GM23338 (cell line): ENCODE measurements at regions not wholly inside any gene's neighbourhood (a gene's known extent, or its start where the extent isn't known, plus 50 kb on each side); places are given as distances from the start of the nearest gene placed in this dataset.
A peak's percentile ranks its signal among the peaks of the same experiment; 100 is the strongest.

Source experiments
- ATAC-seq: fragments of 200-7000 bp; cut with Tn5 transposase; 3 replicates; pipeline ENCODE4 v1.9.1; 2020
- DNase-seq: peaks from one replicate; pipeline ENCODE4 v3.0.0-alpha.2; 2015; ENCODE audit warnings: low spot score
- H2AFZ ChIP-seq: fragments of 200-600 bp; sonication (generic); 2 replicates; pipeline ENCODE4 v1.8.0; 2016; ENCODE audit warnings: antibody characterized with exemption, mild to moderate bottlenecking, moderate library complexity
- H3F3A ChIP-seq: fragments of 200-600 bp; sonication (generic); replicated peaks from 2 replicates; pipeline ENCODE4 v1.8.0; 2017; ENCODE audit warnings: antibody characterized with exemption, mixed run types, low read depth
- H3K27ac ChIP-seq: fragments of 200-600 bp; sonication (generic); 2 replicates; pipeline ENCODE4 v1.6.1; 2016; ENCODE audit warnings: low read depth
- H3K27me3 ChIP-seq: fragments of 200-600 bp; sonication (generic); 2 replicates; pipeline ENCODE4 v1.8.0; 2016; ENCODE audit warnings: mild to moderate bottlenecking, mixed run types, moderate library complexity; ENCODE audit not compliant: insufficient read depth
- H3K36me3 ChIP-seq: fragments of 200-600 bp; sonication (generic); 2 replicates; pipeline ENCODE4 v1.8.0; 2016; ENCODE audit warnings: mild to moderate bottlenecking; ENCODE audit not compliant: insufficient read depth
- H3K4me1 ChIP-seq: fragments of 200-600 bp; sonication (generic); 2 replicates; pipeline ENCODE4 v1.8.0; 2016; ENCODE audit warnings: mild to moderate bottlenecking, moderate library complexity; ENCODE audit not compliant: insufficient read depth
- H3K4me2 ChIP-seq: fragments of 200-600 bp; sonication (generic); 2 replicates; pipeline ENCODE4 v1.7.1; 2017; ENCODE audit warnings: mixed run types
- H3K4me3 ChIP-seq: fragments of 200-600 bp; sonication (generic); 2 replicates; pipeline ENCODE4 v1.6.1; 2016; ENCODE audit warnings: mixed run types
- H3K79me2 ChIP-seq: fragments of 200-600 bp; sonication (generic); replicated peaks from 2 replicates; pipeline ENCODE4 v1.8.0; 2017; ENCODE audit warnings: mild to moderate bottlenecking; ENCODE audit not compliant: insufficient read depth
- H3K9me2 ChIP-seq: fragments of 200-600 bp; sonication (generic); 2 replicates; pipeline ENCODE4 v1.8.0; 2017; ENCODE audit not compliant: insufficient read depth
- H4K20me1 ChIP-seq: fragments of 200-600 bp; sonication (generic); replicated peaks from 2 replicates; pipeline ENCODE4 v1.8.0; 2017; ENCODE audit warnings: mild to moderate bottlenecking; ENCODE audit not compliant: insufficient read depth
- H3K27ac Mint-ChIP-seq: 2 replicates; pipeline ENCODE4 v1.8.0; 2020; ENCODE audit warnings: inconsistent platforms, mild to moderate bottlenecking, moderate library complexity, mixed read lengths
- H3K27me3 Mint-ChIP-seq: 3 replicates; pipeline ENCODE4 v1.8.0; 2022; ENCODE audit warnings: low read depth, mild to moderate bottlenecking, moderate library complexity, mixed read lengths, inconsistent platforms; ENCODE audit not compliant: insufficient read depth, poor library complexity
- H3K36me3 Mint-ChIP-seq: 3 replicates; pipeline ENCODE4 v1.8.0; 2021; ENCODE audit warnings: low read depth, mild to moderate bottlenecking, inconsistent platforms, moderate library complexity, mixed read lengths
- H3K4me1 Mint-ChIP-seq: 3 replicates; pipeline ENCODE4 v1.8.0; 2020; ENCODE audit warnings: mild to moderate bottlenecking, inconsistent platforms, mixed read lengths
- H3K4me3 Mint-ChIP-seq: 3 replicates; pipeline ENCODE4 v1.8.0; 2021; ENCODE audit warnings: moderate library complexity, mild to moderate bottlenecking, inconsistent platforms, mixed read lengths
- H3K9me3 Mint-ChIP-seq: 3 replicates; pipeline ENCODE4 v1.8.0; 2020; ENCODE audit warnings: moderate library complexity, mild to moderate bottlenecking, inconsistent platforms, mixed read lengths
- EZH2 ChIP-seq: fragments of 200-600 bp; sonication (generic); IDR thresholded peaks from one replicate; pipeline ENCODE4 v1.8.0; 2017; ENCODE audit warnings: antibody characterized with exemption, mild to moderate bottlenecking, low read depth; ENCODE audit not compliant: unreplicated experiment
- ZNF331 ChIP-seq: fragments of 250-450 bp; sonication (Bioruptor Pico); IDR thresholded peaks from 2 replicates; pipeline ENCODE4 v1.5.0; 2020; ENCODE audit warnings: low read depth, mild to moderate bottlenecking, moderate library complexity
- TF ChIP-seq, protein P1 (sequence below): fragments of 250-450 bp; sonication (Bioruptor Pico); IDR thresholded peaks from 2 replicates; pipeline ENCODE4 v1.5.0; 2020; ENCODE audit warnings: mild to moderate bottlenecking, moderate library complexity
- TF ChIP-seq, protein P2 (sequence below), 2 experiments: fragments of 200-600 bp in 1 of 2; sonication (generic) in 1 of 2; conservative IDR thresholded peaks; 2 replicates each; pipeline versions ENCODE4 v1.5.1 to v1.6.1; 2016 to 2017; ENCODE audit warnings: antibody characterized with exemption in 2 of 2, low read depth in 2 of 2, mild to moderate bottlenecking in 2 of 2, moderate library complexity in 1 of 2
- TF ChIP-seq, protein P3 (sequence below): IDR thresholded peaks from one replicate; pipeline ENCODE4 v1.6.1; 2018; ENCODE audit warnings: antibody characterized with exemption; ENCODE audit not compliant: unreplicated experiment

DNA sequence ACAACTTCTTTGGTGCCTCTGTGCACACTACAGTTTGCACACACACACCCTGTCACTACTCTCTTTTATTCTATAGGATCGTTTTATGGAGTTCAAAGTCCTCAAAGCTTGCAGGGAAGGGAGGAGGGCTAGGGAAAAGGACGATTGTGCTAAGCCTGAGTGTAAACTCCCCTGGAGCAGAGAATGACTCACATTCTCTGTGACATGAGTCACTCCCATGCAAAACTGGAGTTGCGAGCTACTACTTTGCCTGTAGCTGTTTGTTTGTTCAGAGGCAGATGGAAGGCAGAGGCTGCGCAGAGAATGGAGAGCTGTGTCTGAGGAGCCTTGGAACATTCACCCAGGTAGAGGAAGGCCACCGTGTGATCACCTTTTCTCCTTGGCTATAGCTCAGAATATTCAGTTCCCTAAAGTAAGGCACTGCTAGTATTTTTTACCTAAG lies 80.5 kb upstream of the MBNL2 start (continued):
- TF ChIP-seq, protein P1, sequence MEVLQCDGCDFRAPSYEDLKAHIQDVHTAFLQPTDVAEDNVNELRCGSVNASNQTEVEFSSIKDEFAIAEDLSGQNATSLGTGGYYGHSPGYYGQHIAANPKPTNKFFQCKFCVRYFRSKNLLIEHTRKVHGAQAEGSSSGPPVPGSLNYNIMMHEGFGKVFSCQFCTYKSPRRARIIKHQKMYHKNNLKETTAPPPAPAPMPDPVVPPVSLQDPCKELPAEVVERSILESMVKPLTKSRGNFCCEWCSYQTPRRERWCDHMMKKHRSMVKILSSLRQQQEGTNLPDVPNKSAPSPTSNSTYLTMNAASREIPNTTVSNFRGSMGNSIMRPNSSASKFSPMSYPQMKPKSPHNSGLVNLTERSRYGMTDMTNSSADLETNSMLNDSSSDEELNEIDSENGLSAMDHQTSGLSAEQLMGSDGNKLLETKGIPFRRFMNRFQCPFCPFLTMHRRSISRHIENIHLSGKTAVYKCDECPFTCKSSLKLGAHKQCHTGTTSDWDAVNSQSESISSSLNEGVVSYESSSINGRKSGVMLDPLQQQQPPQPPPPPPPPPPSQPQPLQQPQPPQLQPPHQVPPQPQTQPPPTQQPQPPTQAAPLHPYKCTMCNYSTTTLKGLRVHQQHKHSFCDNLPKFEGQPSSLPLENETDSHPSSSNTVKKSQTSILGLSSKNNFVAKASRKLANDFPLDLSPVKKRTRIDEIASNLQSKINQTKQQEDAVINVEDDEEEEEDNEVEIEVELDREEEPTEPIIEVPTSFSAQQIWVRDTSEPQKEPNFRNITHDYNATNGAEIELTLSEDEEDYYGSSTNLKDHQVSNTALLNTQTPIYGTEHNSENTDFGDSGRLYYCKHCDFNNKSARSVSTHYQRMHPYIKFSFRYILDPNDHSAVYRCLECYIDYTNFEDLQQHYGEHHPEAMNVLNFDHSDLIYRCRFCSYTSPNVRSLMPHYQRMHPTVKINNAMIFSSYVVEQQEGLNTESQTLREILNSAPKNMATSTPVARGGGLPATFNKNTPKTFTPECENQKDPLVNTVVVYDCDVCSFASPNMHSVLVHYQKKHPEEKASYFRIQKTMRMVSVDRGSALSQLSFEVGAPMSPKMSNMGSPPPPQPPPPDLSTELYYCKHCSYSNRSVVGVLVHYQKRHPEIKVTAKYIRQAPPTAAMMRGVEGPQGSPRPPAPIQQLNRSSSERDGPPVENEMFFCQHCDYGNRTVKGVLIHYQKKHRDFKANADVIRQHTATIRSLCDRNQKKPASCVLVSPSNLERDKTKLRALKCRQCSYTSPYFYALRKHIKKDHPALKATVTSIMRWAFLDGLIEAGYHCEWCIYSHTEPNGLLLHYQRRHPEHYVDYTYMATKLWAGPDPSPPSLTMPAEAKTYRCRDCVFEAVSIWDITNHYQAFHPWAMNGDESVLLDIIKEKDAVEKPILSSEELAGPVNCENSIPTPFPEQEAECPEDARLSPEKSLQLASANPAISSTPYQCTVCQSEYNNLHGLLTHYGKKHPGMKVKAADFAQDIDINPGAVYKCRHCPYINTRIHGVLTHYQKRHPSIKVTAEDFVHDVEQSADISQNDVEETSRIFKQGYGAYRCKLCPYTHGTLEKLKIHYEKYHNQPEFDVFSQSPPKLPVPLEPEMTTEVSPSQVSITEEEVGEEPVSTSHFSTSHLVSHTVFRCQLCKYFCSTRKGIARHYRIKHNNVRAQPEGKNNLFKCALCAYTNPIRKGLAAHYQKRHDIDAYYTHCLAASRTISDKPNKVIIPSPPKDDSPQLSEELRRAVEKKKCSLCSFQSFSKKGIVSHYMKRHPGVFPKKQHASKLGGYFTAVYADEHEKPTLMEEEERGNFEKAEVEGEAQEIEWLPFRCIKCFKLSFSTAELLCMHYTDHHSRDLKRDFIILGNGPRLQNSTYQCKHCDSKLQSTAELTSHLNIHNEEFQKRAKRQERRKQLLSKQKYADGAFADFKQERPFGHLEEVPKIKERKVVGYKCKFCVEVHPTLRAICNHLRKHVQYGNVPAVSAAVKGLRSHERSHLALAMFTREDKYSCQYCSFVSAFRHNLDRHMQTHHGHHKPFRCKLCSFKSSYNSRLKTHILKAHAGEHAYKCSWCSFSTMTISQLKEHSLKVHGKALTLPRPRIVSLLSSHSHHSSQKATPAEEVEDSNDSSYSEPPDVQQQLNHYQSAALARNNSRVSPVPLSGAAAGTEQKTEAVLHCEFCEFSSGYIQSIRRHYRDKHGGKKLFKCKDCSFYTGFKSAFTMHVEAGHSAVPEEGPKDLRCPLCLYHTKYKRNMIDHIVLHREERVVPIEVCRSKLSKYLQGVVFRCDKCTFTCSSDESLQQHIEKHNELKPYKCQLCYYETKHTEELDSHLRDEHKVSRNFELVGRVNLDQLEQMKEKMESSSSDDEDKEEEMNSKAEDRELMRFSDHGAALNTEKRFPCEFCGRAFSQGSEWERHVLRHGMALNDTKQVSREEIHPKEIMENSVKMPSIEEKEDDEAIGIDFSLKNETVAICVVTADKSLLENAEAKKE, result no peak
- no peak for TF ChIP-seq ZNF331 (CRISPR knock-in tag)

DNA sequence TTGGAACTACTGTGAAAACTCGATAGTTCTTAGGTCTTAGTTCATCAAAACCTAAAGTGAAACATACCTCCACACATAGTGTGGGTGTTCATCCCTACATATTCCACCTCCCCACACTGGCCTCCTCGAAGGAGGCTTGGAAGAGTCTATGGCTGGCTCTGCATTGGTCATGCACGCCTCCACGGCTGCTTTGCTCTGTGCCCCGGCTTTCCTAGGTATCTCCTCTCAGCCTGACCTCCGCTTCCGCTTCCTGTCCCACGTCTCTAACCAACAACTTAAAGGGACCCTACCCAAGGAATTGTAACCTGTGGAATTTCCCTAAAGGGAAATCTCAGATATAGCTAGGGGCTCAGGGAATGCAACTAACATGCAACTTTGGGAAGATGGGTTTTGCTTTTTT lies 79.7 kb upstream of the MBNL2 start:
- Histone ChIP-seq H3F3A (no peaks in the 10 kb centered on the region), H3K4me3 (no peak overlapping the region), H3K36me3 (no peaks in the 10 kb centered on the region), H3K27me3 (peaks cover 3% of the 10 kb centered on the region; the same call in 1 of the 2 replicates), H3K79me2 (no peaks in the 10 kb centered on the region), H2AFZ (no peak overlapping the region), H3K4me2 (no peak overlapping the region), H3K9me2 (no peaks in the 10 kb centered on the region), H4K20me1 (no peaks in the 10 kb centered on the region), H3K4me1 (0 out of 2 replicates have a peak, but pooled peaks cover 6% of the 10 kb centered on the region), H3K27ac (no peak overlapping the region)
- no peaks in the 10 kb centered on the region for H3K9me3 Mint-ChIP-seq
- peak overlapping the region; percentile 31; the same call in 1 of the 3 replicates for H3K4me3 Mint-ChIP-seq
- peak; percentile 56 for DNase-seq
- peak; percentile 87 for ATAC-seq
- no peaks in the 10 kb centered on the region for H3K27me3 Mint-ChIP-seq
- no peak overlapping the region; the same call in 1 of the 2 replicates for H3K27ac Mint-ChIP-seq
- H3K36me3 Mint-ChIP-seq, result no peaks in the 10 kb centered on the region
- H3K4me1 Mint-ChIP-seq, result peaks cover 26% of the 10 kb centered on the region
- TF ChIP-seq, protein P2, sequence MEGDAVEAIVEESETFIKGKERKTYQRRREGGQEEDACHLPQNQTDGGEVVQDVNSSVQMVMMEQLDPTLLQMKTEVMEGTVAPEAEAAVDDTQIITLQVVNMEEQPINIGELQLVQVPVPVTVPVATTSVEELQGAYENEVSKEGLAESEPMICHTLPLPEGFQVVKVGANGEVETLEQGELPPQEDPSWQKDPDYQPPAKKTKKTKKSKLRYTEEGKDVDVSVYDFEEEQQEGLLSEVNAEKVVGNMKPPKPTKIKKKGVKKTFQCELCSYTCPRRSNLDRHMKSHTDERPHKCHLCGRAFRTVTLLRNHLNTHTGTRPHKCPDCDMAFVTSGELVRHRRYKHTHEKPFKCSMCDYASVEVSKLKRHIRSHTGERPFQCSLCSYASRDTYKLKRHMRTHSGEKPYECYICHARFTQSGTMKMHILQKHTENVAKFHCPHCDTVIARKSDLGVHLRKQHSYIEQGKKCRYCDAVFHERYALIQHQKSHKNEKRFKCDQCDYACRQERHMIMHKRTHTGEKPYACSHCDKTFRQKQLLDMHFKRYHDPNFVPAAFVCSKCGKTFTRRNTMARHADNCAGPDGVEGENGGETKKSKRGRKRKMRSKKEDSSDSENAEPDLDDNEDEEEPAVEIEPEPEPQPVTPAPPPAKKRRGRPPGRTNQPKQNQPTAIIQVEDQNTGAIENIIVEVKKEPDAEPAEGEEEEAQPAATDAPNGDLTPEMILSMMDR (conservative IDR thresholded peaks at IDR 0.05; ENCODE audit: low read depth in 2 of 2), result no peak
- TF ChIP-seq, protein P3, sequence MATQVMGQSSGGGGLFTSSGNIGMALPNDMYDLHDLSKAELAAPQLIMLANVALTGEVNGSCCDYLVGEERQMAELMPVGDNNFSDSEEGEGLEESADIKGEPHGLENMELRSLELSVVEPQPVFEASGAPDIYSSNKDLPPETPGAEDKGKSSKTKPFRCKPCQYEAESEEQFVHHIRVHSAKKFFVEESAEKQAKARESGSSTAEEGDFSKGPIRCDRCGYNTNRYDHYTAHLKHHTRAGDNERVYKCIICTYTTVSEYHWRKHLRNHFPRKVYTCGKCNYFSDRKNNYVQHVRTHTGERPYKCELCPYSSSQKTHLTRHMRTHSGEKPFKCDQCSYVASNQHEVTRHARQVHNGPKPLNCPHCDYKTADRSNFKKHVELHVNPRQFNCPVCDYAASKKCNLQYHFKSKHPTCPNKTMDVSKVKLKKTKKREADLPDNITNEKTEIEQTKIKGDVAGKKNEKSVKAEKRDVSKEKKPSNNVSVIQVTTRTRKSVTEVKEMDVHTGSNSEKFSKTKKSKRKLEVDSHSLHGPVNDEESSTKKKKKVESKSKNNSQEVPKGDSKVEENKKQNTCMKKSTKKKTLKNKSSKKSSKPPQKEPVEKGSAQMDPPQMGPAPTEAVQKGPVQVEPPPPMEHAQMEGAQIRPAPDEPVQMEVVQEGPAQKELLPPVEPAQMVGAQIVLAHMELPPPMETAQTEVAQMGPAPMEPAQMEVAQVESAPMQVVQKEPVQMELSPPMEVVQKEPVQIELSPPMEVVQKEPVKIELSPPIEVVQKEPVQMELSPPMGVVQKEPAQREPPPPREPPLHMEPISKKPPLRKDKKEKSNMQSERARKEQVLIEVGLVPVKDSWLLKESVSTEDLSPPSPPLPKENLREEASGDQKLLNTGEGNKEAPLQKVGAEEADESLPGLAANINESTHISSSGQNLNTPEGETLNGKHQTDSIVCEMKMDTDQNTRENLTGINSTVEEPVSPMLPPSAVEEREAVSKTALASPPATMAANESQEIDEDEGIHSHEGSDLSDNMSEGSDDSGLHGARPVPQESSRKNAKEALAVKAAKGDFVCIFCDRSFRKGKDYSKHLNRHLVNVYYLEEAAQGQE, result no peak
- TF ChIP-seq EZH2, result no peak
